GM12891 (cell line): ENCODE measurements at regions not wholly inside any gene's neighbourhood (a gene's known extent, or its start where the extent isn't known, plus 50 kb on each side); places are given as distances from the start of the nearest gene placed in this dataset.

Source experiments
- POLR2A ChIP-seq: IDR thresholded peaks from 2 replicates; pipeline ENCODE4 v1.6.1; 2011; ENCODE audit warnings: low read depth, low read length, control low read depth
- POLR2AphosphoS5 ChIP-seq: IDR thresholded peaks from 2 replicates; pipeline ENCODE4 v1.6.1; 2011; ENCODE audit warnings: low read depth, low read length, control low read depth
- TAF1 ChIP-seq: IDR thresholded peaks from 2 replicates; pipeline ENCODE4 v1.6.1; 2011; ENCODE audit warnings: low read depth, low read length, control low read depth

DNA sequence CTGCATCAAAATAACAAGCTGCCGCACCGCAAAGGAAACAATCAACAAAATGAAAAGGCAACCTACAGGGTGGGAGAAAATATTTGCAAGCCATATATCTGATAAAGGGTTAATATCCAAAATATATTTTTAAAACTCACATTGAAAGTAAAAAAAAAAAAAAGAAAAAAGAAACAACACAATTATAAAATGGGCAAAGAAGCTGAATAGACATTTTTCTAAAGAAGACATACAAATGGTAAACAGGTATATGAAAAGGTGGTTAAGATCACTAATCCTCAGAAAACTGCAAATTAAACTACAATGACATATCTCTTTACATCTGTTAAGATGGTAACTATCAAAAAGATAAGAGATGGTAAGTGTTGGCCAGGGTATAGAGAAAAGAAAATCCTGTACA, 105.4 kb upstream of the LY86 start:
- TF ChIP-seq POLR2AphosphoS5 (no peak), POLR2A (no peak), TAF1 (no peak)
